HepG2 (cell line): ENCODE measurements at regions not wholly inside any gene's neighbourhood (a gene's known extent, or its start where the extent isn't known, plus 50 kb on each side); places are given as distances from the start of the nearest gene placed in this dataset.

ENCODE experiments used
- EEA1 ChIP-seq: sonication (generic); formaldehyde crosslinking; IDR thresholded peaks from 2 replicates; pipeline ENCODE4 v1.5.1; 2020; ENCODE audit warnings: mild to moderate bottlenecking, missing genetic modification reagents, borderline replicate concordance
- FIP1L1 ChIP-seq: fragments of 200-400 bp; formaldehyde crosslinking; IDR thresholded peaks from 2 replicates; pipeline ENCODE4 v1.6.1; 2018; ENCODE audit warnings: low read depth, mild to moderate bottlenecking, low read length, moderate library complexity, borderline replicate concordance; ENCODE audit not compliant: insufficient read depth
- FOXK1 ChIP-seq: sonication (generic); formaldehyde crosslinking; IDR thresholded peaks from 2 replicates; pipeline ENCODE4 v1.4.0; 2020; ENCODE audit warnings: low read depth, missing genetic modification reagents, borderline replicate concordance
- KAT2B ChIP-seq: fragments of 150-350 bp; IDR thresholded peaks from 2 replicates; pipeline ENCODE4 v1.6.1; 2014; ENCODE audit warnings: low read depth, low read length, borderline replicate concordance
- ZMAT5 ChIP-seq: sonication (generic); formaldehyde crosslinking; IDR thresholded peaks from 2 replicates; pipeline ENCODE4 v1.5.0; 2020; ENCODE audit warnings: mild to moderate bottlenecking, low read depth, missing genetic modification reagents, borderline replicate concordance
- ZNF17 ChIP-seq: sonication (generic); formaldehyde crosslinking; IDR thresholded peaks from 2 replicates; pipeline ENCODE4 v1.5.0; 2020; ENCODE audit warnings: mild to moderate bottlenecking, missing genetic modification reagents
- ZNF296 ChIP-seq: sonication (generic); formaldehyde crosslinking; conservative IDR thresholded peaks from 2 replicates; pipeline ENCODE4 v1.5.0; 2020; ENCODE audit warnings: mild to moderate bottlenecking, missing genetic modification reagents
- ZNF326 ChIP-seq: sonication (generic); formaldehyde crosslinking; IDR thresholded peaks from 2 replicates; pipeline ENCODE4 v1.4.0; 2020; ENCODE audit warnings: missing genetic modification reagents, borderline replicate concordance
- ZNF512B ChIP-seq: sonication (generic); formaldehyde crosslinking; IDR thresholded peaks from 2 replicates; pipeline ENCODE4 v1.5.1; 2020; ENCODE audit warnings: missing genetic modification reagents, mild to moderate bottlenecking, borderline replicate concordance
- ZNF607 ChIP-seq: sonication (generic); formaldehyde crosslinking; IDR thresholded peaks from 2 replicates; pipeline ENCODE4 v1.5.1; 2020; ENCODE audit warnings: missing genetic modification reagents, mild to moderate bottlenecking, borderline replicate concordance
- ZNF644 ChIP-seq: IDR thresholded peaks from 2 replicates; pipeline ENCODE4 v1.6.1; 2016; ENCODE audit warnings: low read depth
- TF ChIP-seq, protein P1 (sequence below): sonication (generic); formaldehyde crosslinking; IDR thresholded peaks from 2 replicates; pipeline ENCODE4 v1.4.0; 2020; ENCODE audit warnings: low read depth, missing genetic modification reagents
- TF ChIP-seq, protein P2 (sequence below): sonication (generic); IDR thresholded peaks from 2 replicates; pipeline ENCODE4 v1.6.1; 2016; ENCODE audit warnings: low read depth, borderline replicate concordance

- no peak for TF ChIP-seq ZMAT5 (CRISPR knock-in tag)
- no peak for TF ChIP-seq ZNF512B (CRISPR knock-in tag)
- TF ChIP-seq ZNF326 (CRISPR knock-in tag), result no peak
- TF ChIP-seq ZNF17 (CRISPR knock-in tag), result no peak
- TF ChIP-seq FIP1L1, result no peak
- TF ChIP-seq, protein P1, sequence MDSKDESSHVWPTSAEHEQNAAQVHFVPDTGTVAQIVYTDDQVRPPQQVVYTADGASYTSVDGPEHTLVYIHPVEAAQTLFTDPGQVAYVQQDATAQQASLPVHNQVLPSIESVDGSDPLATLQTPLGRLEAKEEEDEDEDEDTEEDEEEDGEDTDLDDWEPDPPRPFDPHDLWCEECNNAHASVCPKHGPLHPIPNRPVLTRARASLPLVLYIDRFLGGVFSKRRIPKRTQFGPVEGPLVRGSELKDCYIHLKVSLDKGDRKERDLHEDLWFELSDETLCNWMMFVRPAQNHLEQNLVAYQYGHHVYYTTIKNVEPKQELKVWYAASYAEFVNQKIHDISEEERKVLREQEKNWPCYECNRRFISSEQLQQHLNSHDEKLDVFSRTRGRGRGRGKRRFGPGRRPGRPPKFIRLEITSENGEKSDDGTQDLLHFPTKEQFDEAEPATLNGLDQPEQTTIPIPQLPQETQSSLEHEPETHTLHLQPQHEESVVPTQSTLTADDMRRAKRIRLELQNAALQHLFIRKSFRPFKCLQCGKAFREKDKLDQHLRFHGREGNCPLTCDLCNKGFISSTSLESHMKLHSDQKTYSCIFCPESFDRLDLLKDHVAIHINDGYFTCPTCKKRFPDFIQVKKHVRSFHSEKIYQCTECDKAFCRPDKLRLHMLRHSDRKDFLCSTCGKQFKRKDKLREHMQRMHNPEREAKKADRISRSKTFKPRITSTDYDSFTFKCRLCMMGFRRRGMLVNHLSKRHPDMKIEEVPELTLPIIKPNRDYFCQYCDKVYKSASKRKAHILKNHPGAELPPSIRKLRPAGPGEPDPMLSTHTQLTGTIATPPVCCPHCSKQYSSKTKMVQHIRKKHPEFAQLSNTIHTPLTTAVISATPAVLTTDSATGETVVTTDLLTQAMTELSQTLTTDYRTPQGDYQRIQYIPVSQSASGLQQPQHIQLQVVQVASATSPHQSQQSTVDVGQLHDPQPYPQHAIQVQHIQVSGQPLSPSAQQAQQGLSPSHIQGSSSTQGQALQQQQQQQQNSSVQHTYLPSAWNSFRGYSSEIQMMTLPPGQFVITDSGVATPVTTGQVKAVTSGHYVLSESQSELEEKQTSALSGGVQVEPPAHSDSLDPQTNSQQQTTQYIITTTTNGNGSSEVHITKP (CRISPR knock-in tag), result no peak
- TF ChIP-seq ZNF296, result no peak
- TF ChIP-seq ZNF644, result no peak
- no peak for TF ChIP-seq EEA1 (CRISPR knock-in tag)
- TF ChIP-seq FOXK1 (CRISPR knock-in tag), result no peak
- TF ChIP-seq KAT2B, result no peak
- TF ChIP-seq ZNF607, result no peak
- TF ChIP-seq, protein P2, sequence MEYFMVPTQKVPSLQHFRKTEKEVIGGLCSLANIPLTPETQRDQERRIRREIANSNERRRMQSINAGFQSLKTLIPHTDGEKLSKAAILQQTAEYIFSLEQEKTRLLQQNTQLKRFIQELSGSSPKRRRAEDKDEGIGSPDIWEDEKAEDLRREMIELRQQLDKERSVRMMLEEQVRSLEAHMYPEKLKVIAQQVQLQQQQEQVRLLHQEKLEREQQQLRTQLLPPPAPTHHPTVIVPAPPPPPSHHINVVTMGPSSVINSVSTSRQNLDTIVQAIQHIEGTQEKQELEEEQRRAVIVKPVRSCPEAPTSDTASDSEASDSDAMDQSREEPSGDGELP, result no peak
Measured at GRCh38 chr15:79608066-79608864, 176.1 kb downstream of the MINAR1 start (continued).
